Testis (tissue), 2 donors: ENCODE measurements at regions not wholly inside any gene's neighbourhood (a gene's known extent, or its start where the extent isn't known, plus 50 kb on each side); places are given as distances from the start of the nearest gene placed in this dataset.

Source experiments
- DNase-seq: peaks from one replicate; pipeline ENCODE4 v3.0.0-alpha.2; 2019
- H3K27ac ChIP-seq, 2 donors: fragments of 200-600 bp; sonication (generic); one replicate each; pipeline ENCODE4 v1.5.1; 2019
- H3K27me3 ChIP-seq: fragments of 200-600 bp; sonication (generic); one replicate; pipeline ENCODE4 v1.5.1; 2019
- H3K36me3 ChIP-seq: fragments of 200-600 bp; sonication (generic); one replicate; pipeline ENCODE4 v1.5.1; 2017; ENCODE audit warnings: low read depth; ENCODE audit errors: missing control alignments
- H3K4me1 ChIP-seq: fragments of 200-600 bp; sonication (generic); one replicate; pipeline ENCODE4 v1.5.1; 2019
- H3K4me3 ChIP-seq, 2 donors: fragments of 200-600 bp; sonication (generic); one replicate each; pipeline ENCODE4 v1.5.1; 2017 to 2019
- H3K9me3 ChIP-seq: fragments of 200-600 bp; sonication (generic); one replicate; pipeline ENCODE4 v1.5.1; 2017
- POLR2A ChIP-seq: fragments of 450-650 bp; IDR thresholded peaks from one replicate; pipeline ENCODE4 v1.6.1; 2017; ENCODE audit warnings: antibody characterized with exemption, mild to moderate bottlenecking, moderate library complexity
- WGBS, 2 donors: methylation state at CpG; one replicate each; pipeline ENCODE4 v1.1.5; 2018; 5-methylcytosine and 5-hydroxymethylcytosine counted together
- intact Hi-C: fragments of 100-400 bp; cut with DNase I; formaldehyde crosslinking; loops from one replicate; pipeline ENCODE4 v1.15.1; 2023; ENCODE audit warnings: low total_unique reads
- small RNA-seq, 2 donors: library from RNA; depleted of rRNA; stranded (forward); fragments of <200 nt; gene quantifications; one replicate each; pipeline ENCODE3, GENCODE V24; 2016
- TF ChIP-seq, protein P1 (sequence below), 3 experiments: fragments of 450-650 bp in 2 of 3; fragments of 200-600 bp in 1 of 3; sonication (generic) in 1 of 3; IDR thresholded peaks; one replicate each; pipeline ENCODE4 v1.5.1; 2016 to 2019; ENCODE audit warnings: antibody characterized with exemption in 3 of 3, mild to moderate bottlenecking in 2 of 3, moderate library complexity in 1 of 3

- intact Hi-C loops: no loop called here
- DNase-seq: no peak
- 65 to 69% methylated on average over 11 of the region's 11 CpGs for WGBS, 2 donors
- Histone ChIP-seq H3K4me1 (peaks cover 8% of the 10 kb centered on the region), H3K36me3 (no peaks in the 10 kb centered on the region), H3K27ac (no peak overlapping the region), H3K27me3 (no peaks in the 10 kb centered on the region), H3K4me3 (no peak overlapping the region), H3K9me3 (no peaks in the 10 kb centered on the region)
- no peak for TF ChIP-seq POLR2A
- TF ChIP-seq, protein P1, sequence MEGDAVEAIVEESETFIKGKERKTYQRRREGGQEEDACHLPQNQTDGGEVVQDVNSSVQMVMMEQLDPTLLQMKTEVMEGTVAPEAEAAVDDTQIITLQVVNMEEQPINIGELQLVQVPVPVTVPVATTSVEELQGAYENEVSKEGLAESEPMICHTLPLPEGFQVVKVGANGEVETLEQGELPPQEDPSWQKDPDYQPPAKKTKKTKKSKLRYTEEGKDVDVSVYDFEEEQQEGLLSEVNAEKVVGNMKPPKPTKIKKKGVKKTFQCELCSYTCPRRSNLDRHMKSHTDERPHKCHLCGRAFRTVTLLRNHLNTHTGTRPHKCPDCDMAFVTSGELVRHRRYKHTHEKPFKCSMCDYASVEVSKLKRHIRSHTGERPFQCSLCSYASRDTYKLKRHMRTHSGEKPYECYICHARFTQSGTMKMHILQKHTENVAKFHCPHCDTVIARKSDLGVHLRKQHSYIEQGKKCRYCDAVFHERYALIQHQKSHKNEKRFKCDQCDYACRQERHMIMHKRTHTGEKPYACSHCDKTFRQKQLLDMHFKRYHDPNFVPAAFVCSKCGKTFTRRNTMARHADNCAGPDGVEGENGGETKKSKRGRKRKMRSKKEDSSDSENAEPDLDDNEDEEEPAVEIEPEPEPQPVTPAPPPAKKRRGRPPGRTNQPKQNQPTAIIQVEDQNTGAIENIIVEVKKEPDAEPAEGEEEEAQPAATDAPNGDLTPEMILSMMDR (IDR thresholded peaks at IDR 0.05): no peak
Observed at GRCh38 chr10:34869135-34869836, 54.2 kb upstream of the PARD3 start.

DNA sequence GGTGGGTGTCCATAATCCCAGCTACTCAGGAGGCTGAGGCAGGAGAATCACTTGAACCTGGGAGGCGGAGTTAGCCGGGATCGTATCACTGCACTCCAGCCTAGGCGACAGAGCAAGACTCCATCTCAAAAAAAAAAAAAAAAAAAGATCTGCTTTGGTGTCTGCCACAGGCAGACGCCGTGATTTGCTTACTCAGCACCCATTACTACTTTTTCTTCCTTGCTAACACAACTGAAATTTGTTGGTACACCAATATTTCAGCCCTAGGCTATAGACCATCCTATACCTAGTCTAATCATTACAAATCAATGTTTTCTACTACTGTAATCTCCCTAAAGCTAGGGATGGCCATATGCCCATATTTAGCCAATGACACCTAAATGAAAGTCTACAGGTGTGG lies 53.5 kb upstream of the PARD3 start:
- no peaks in the 10 kb centered on the region for H3K9me3 ChIP-seq
- no peak for TF ChIP-seq POLR2A
- TF ChIP-seq, protein P1 (IDR thresholded peaks at IDR 0.05): no peak
- no peak overlapping the region for H3K4me3 ChIP-seq
- DNase-seq: no peak
- H3K27ac ChIP-seq: no peak overlapping the region
- intact Hi-C loops: no loop called here
- no peaks in the 10 kb centered on the region for H3K36me3 ChIP-seq
- peaks cover 9% of the 10 kb centered on the region for H3K4me1 ChIP-seq
- no peaks in the 10 kb centered on the region for H3K27me3 ChIP-seq
- WGBS, 2 donors: 91 to 95% methylated on average over 6 of the region's 6 CpGs

- DNase-seq: no peak
- no peaks in the 10 kb centered on the region for H3K36me3 ChIP-seq
- no peak for TF ChIP-seq POLR2A
- TF ChIP-seq, protein P1 (IDR thresholded peaks at IDR 0.05): no peak
- intact Hi-C loops: no loop called here
- H3K9me3 ChIP-seq: no peaks in the 10 kb centered on the region
- H3K27me3 ChIP-seq: no peaks in the 10 kb centered on the region
- 59 to 76% methylated on average over 3 of the region's 3 CpGs for WGBS, 2 donors
- H3K4me1 ChIP-seq: peaks cover 9% of the 10 kb centered on the region
- H3K4me3 ChIP-seq: no peak overlapping the region
- no peak overlapping the region for H3K27ac ChIP-seq
Observed at GRCh38 chr10:34866848-34867247, 51.8 kb upstream of the PARD3 start.

Small RNA genes lying in the stretch of these regions (small RNA-seq; reads per million reads assigned to genes)
- 0 reads per million in 2 donors for gene RNU6-193P
- gene RNU6-847P: 0 reads per million in 2 donors
- gene SS18L2P1: 0 reads per million in 2 donors
